IPS DF 6.9 (cell line): ENCODE measurements at regions not wholly inside any gene's neighbourhood (a gene's known extent, or its start where the extent isn't known, plus 50 kb on each side); places are given as distances from the start of the nearest gene placed in this dataset.

Experiments
- DNase-seq: peaks from one replicate; pipeline ENCODE4 v3.0.0-alpha.2; 2013; ENCODE audit warnings: low read depth, low spot score
- H3K27ac ChIP-seq: one replicate; pipeline ENCODE4 v1.5.1; 2013; ENCODE audit warnings: low read length, control low read depth
- H3K27me3 ChIP-seq: 2 replicates; pipeline ENCODE4 v1.6.1; 2013; ENCODE audit warnings: mild to moderate bottlenecking, low read length; ENCODE audit not compliant: control insufficient read depth, insufficient read depth
- H3K36me3 ChIP-seq: 2 replicates; pipeline ENCODE4 v1.6.1; 2013; ENCODE audit warnings: low read length; ENCODE audit not compliant: control insufficient read depth, insufficient read depth
- H3K4me1 ChIP-seq: 2 replicates; pipeline ENCODE4 v1.6.1; 2013; ENCODE audit warnings: low read length; ENCODE audit not compliant: control insufficient read depth, insufficient read depth
- H3K4me3 ChIP-seq: 2 replicates; pipeline ENCODE4 v1.5.1; 2013; ENCODE audit warnings: mild to moderate bottlenecking, low read length
- H3K9me3 ChIP-seq: 2 replicates; pipeline ENCODE4 v1.6.1; 2013; ENCODE audit warnings: low read length, inconsistent platforms; ENCODE audit not compliant: control insufficient read depth, insufficient read depth
- WGBS: extraction: QIAGEN DNeasy Blood & Tissue Kit; methylation state at CpG from one replicate; pipeline ENCODE4 v1.1.7; 2013; ENCODE audit warnings: mixed read lengths, missing lambda C conversion rate; ENCODE audit not compliant: insufficient read length, insufficient coverage; 5-methylcytosine and 5-hydroxymethylcytosine counted together

GRCh38 chr3:103629391-103629790 is 1194.6 kb downstream of the ZPLD1 start:
- Histone ChIP-seq H3K4me1 (no peaks in the 10 kb centered on the region), H3K36me3 (no peaks in the 10 kb centered on the region), H3K27me3 (no peaks in the 10 kb centered on the region), H3K4me3 (no peak overlapping the region), H3K27ac (no peak overlapping the region), H3K9me3 (peaks cover 1% of the 10 kb centered on the region; the same call in 1 of the 2 replicates)
- DNase-seq: no peak
- WGBS: no CpG with 5 or more reads among the region's 1 CpG

- Histone ChIP-seq H3K4me1 (no peaks in the 10 kb centered on the region), H3K36me3 (no peaks in the 10 kb centered on the region), H3K4me3 (no peak overlapping the region), H3K27me3 (no peaks in the 10 kb centered on the region; the same call in 1 of the 2 replicates), H3K27ac (no peak overlapping the region), H3K9me3 (no peaks in the 10 kb centered on the region)
- DNase-seq: no peak
- WGBS: no CpG with 5 or more reads among the region's 2 CpGs
Observed at GRCh38 chr3:103644450-103644849, 1209.6 kb downstream of the ZPLD1 start.

- DNase-seq: no peak
- no peaks in the 10 kb centered on the region for H3K9me3 ChIP-seq
- H3K4me1 ChIP-seq: peaks cover 2% of the 10 kb centered on the region; the same call in 1 of the 2 replicates
- H3K27ac ChIP-seq: no peak overlapping the region
- no CpG with 5 or more reads among the region's 1 CpG for WGBS
- H3K4me3 ChIP-seq: no peak overlapping the region
- H3K36me3 ChIP-seq: no peaks in the 10 kb centered on the region
- H3K27me3 ChIP-seq: no peaks in the 10 kb centered on the region
Observed at GRCh38 chr3:103653996-103654395, 1219.2 kb downstream of the ZPLD1 start.

GRCh38 chr3:103657756-103658155 is 1222.9 kb downstream of the ZPLD1 start:
- no peaks in the 10 kb centered on the region for H3K9me3 ChIP-seq
- no CpG with 5 or more reads among the region's 8 CpGs for WGBS
- no peak for DNase-seq

GRCh38 chr3:103660810-103661209 is 1226.0 kb downstream of the ZPLD1 start:
- Histone ChIP-seq H3K36me3 (no peaks in the 10 kb centered on the region), H3K9me3 (no peaks in the 10 kb centered on the region), H3K27ac (no peak overlapping the region), H3K27me3 (no peaks in the 10 kb centered on the region), H3K4me1 (peaks cover 2% of the 10 kb centered on the region; the same call in 1 of the 2 replicates), H3K4me3 (no peak overlapping the region)
- no peak for DNase-seq
- WGBS: no CpG with 5 or more reads among the region's 2 CpGs

More at GRCh38 chr3:103657756-103658155, 1222.9 kb downstream of the ZPLD1 start:
- Histone ChIP-seq H3K4me1 (peaks cover 2% of the 10 kb centered on the region; the same call in 1 of the 2 replicates), H3K27ac (no peak overlapping the region), H3K4me3 (no peak overlapping the region), H3K27me3 (no peaks in the 10 kb centered on the region), H3K36me3 (no peaks in the 10 kb centered on the region)

- WGBS: no CpG with 5 or more reads among the region's 3 CpGs
- Histone ChIP-seq H3K4me3 (no peak overlapping the region), H3K9me3 (no peaks in the 10 kb centered on the region), H3K36me3 (no peaks in the 10 kb centered on the region), H3K4me1 (no peaks in the 10 kb centered on the region), H3K27ac (no peak overlapping the region), H3K27me3 (no peaks in the 10 kb centered on the region)
- DNase-seq: no peak
Observed at GRCh38 chr3:103662591-103662990, 1227.8 kb downstream of the ZPLD1 start.

GRCh38 chr3:103672346-103672745 is 1237.5 kb downstream of the ZPLD1 start:
- H3K9me3 ChIP-seq: no peaks in the 10 kb centered on the region
- H3K36me3 ChIP-seq: no peaks in the 10 kb centered on the region
- no CpG with 5 or more reads among the region's 2 CpGs for WGBS
- no peaks in the 10 kb centered on the region for H3K4me1 ChIP-seq
- no peak for DNase-seq
- H3K27ac ChIP-seq: no peak overlapping the region
- H3K27me3 ChIP-seq: no peaks in the 10 kb centered on the region
- no peak overlapping the region for H3K4me3 ChIP-seq

GRCh38 chr3:103684904-103685303 is 1250.1 kb downstream of the ZPLD1 start:
- H3K27me3 ChIP-seq: no peaks in the 10 kb centered on the region

GRCh38 chr3:103685939-103686338 is 1251.1 kb downstream of the ZPLD1 start:
- Histone ChIP-seq H3K9me3 (no peaks in the 10 kb centered on the region), H3K36me3 (no peaks in the 10 kb centered on the region), H3K4me3 (no peak overlapping the region), H3K4me1 (no peaks in the 10 kb centered on the region), H3K27me3 (no peaks in the 10 kb centered on the region), H3K27ac (no peak overlapping the region)
- DNase-seq: no peak
- no CpG with 5 or more reads among the region's 1 CpG for WGBS

More at GRCh38 chr3:103684904-103685303, 1250.1 kb downstream of the ZPLD1 start:
- Histone ChIP-seq H3K4me1 (no peaks in the 10 kb centered on the region), H3K4me3 (no peak overlapping the region), H3K27ac (no peak overlapping the region), H3K36me3 (no peaks in the 10 kb centered on the region), H3K9me3 (no peaks in the 10 kb centered on the region)
- DNase-seq: no peak
- no CpG with 5 or more reads among the region's 4 CpGs for WGBS

GRCh38 chr3:103690536-103690935 is 1255.7 kb downstream of the ZPLD1 start:
- Histone ChIP-seq H3K27me3 (no peaks in the 10 kb centered on the region), H3K4me3 (no peak overlapping the region), H3K36me3 (no peaks in the 10 kb centered on the region), H3K4me1 (no peaks in the 10 kb centered on the region), H3K27ac (no peak overlapping the region), H3K9me3 (no peaks in the 10 kb centered on the region)
- DNase-seq: no peak

- Histone ChIP-seq H3K4me3 (no peak overlapping the region), H3K36me3 (no peaks in the 10 kb centered on the region), H3K27me3 (no peaks in the 10 kb centered on the region), H3K9me3 (no peaks in the 10 kb centered on the region), H3K4me1 (no peaks in the 10 kb centered on the region), H3K27ac (no peak overlapping the region)
- DNase-seq: no peak
- WGBS: no CpG with 5 or more reads among the region's 2 CpGs
Observed at GRCh38 chr3:103693831-103694230, 1259.0 kb downstream of the ZPLD1 start.
